Choroid plexus epithelial cell (primary cell): ENCODE measurements at regions not wholly inside any gene's neighbourhood (a gene's known extent, or its start where the extent isn't known, plus 50 kb on each side); places are given as distances from the start of the nearest gene placed in this dataset.
A peak's percentile ranks its signal among the peaks of the same experiment; 100 is the strongest.

ENCODE experiments used
- DNase-seq: peaks from one replicate; pipeline ENCODE4 v3.0.0-alpha.2; 2010; ENCODE audit warnings: low read depth
- H3K4me3 ChIP-seq: 2 replicates; pipeline ENCODE4 v1.5.1; 2011; ENCODE audit warnings: low read depth, mild to moderate bottlenecking, control low read depth, low read length, moderate library complexity
- TF ChIP-seq, protein P1 (sequence below): conservative IDR thresholded peaks from 2 replicates; pipeline ENCODE4 v1.5.1; 2011; ENCODE audit warnings: low read depth, mild to moderate bottlenecking, control low read depth, inconsistent platforms, low read length, moderate library complexity

DNA sequence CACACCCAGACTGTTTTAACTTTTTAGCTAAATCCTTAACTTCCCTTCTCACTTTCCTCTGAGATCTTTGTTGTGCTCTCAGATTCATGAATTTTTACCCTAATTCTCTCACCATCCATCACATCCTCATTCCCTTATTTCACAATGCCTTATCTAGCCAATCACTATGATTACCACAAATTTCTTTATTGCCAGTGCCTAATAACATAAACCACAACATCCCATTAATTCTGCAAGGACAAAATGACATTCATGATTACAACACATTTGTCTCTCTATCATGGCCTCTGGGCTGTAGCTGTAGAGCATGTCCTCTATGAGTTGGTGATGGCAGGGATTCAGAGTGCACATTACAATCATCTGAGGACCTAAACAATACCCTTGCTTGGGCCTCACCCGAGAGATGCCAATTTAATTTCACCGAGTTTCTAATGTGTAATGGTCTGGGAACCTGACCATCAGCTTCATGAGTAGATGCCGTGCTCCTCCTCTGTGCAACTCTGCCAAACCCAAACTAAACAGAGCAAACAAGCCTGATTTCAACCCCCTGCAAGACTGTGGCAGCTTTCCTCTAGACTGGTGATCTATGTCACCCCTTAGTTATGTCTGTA, 99.3 kb downstream of the SPTSSA start:
- TF ChIP-seq, protein P1, sequence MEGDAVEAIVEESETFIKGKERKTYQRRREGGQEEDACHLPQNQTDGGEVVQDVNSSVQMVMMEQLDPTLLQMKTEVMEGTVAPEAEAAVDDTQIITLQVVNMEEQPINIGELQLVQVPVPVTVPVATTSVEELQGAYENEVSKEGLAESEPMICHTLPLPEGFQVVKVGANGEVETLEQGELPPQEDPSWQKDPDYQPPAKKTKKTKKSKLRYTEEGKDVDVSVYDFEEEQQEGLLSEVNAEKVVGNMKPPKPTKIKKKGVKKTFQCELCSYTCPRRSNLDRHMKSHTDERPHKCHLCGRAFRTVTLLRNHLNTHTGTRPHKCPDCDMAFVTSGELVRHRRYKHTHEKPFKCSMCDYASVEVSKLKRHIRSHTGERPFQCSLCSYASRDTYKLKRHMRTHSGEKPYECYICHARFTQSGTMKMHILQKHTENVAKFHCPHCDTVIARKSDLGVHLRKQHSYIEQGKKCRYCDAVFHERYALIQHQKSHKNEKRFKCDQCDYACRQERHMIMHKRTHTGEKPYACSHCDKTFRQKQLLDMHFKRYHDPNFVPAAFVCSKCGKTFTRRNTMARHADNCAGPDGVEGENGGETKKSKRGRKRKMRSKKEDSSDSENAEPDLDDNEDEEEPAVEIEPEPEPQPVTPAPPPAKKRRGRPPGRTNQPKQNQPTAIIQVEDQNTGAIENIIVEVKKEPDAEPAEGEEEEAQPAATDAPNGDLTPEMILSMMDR = no peak
- DNase-seq = no peak

DNA sequence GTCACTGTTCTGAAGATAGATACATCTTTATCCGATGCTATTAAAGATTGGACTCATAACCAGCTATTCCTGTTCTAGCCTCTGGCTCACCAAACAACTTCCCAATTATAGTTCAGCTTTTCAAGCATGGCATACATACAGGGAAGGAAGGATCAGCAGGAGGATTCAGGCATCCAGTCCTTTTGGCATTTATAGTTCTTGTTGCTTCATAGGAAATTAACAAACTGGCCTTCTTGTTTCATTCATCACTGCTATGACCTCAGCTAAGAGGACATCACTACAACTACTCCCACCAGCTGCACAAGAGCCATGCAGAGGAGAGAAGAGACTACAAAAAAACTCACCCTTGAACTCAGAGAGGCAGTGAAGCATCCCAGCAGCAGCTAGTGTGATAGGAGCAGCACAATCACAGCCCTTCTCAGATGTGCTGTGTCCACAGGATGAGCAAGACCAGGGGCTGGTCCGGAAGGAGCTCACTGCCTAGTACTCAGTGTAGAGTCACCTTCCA, 100.5 kb downstream of the SPTSSA start:
- peak; percentile 20 for DNase-seq
- TF ChIP-seq, protein P1 = no peak

More for the DNA sequence above, 99.3 kb downstream of the SPTSSA start:
- no peak overlapping the region for H3K4me3 ChIP-seq

GRCh38 chr14:34359420-34360117, 102.5 kb downstream of the SPTSSA start:
- H3K4me3 ChIP-seq = no peak overlapping the region
- DNase-seq = peak; percentile 53
- TF ChIP-seq, protein P1 = no peak

More for the DNA sequence above, 100.5 kb downstream of the SPTSSA start:
- no peak overlapping the region for H3K4me3 ChIP-seq

- H3K4me3 ChIP-seq = no peak overlapping the region
- TF ChIP-seq, protein P1 = no peak
- peak; percentile 56 for DNase-seq
Measured at GRCh38 chr14:34356264-34356654, 105.8 kb downstream of the SPTSSA start.

DNA sequence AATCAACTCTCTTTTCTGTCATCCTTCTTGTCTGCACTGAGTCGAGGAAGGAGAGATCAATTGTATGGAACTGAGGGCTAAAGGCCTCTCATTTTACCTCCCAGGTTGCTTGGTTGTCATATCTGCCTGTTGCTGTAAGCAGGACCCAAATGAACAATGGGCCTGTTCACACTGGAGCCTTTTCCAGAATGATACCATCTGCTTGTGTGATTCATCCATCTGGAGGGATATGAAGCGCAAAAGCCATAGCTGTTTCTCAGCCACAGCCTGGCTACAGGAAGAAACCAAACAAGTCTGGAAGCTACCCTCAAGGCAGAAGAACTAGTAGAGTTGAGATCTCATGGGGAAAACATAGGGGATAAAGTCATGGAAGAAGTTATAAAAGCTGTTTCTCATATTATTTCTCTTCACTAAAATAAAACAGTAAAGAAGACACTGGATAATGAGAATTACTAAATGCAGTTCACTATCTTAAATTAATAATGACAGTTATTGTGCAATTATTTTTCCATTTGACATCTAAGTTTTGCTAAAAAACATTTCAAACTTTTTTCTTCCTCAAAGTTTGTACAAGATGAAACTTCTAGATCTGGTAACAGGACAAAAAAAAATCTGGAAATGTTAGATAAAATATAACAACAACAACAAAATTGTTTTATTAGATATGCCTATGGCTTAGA, 106.3 kb downstream of the SPTSSA start:
- TF ChIP-seq, protein P1 = no peak

GRCh38 chr14:34354556-34354955, 107.5 kb downstream of the SPTSSA start:
- no peak overlapping the region for H3K4me3 ChIP-seq
- TF ChIP-seq, protein P1 = no peak
- DNase-seq = no peak

More for the DNA sequence above, 106.3 kb downstream of the SPTSSA start:
- peak; percentile 69 for DNase-seq
- no peak overlapping the region for H3K4me3 ChIP-seq
